Stimulated activated naive B cell treated with anti-CD40 and anti-IgM and Interleukin-4, amounts not matched to agents 10 μg/mL and 1 μg/mL and 100 μg/mL, for 72 hours (primary cell): ENCODE measurements at regions not wholly inside any gene's neighbourhood (a gene's known extent, or its start where the extent isn't known, plus 50 kb on each side); places are given as distances from the start of the nearest gene placed in this dataset.
"Not testable (repeated sequence)": the region's sequence is repeated elsewhere in the genome, so short reads cannot be mapped to it uniquely, and the experiment has no call there.

Source experiments
- ATAC-seq, 2 donors: fragments of 150-1000 bp; cut with Tn5 transposase; replicated peaks; 2 replicates each; pipeline ENCODE4 v1.10.0; 2021; ENCODE audit warnings: moderate library complexity in 1 of 2
- DNase-seq: peaks from one replicate; pipeline ENCODE4 v3.0.0; 2021
- H3K27ac Mint-ChIP-seq: one replicate; pipeline ENCODE4 v1.8.0; 2022; ENCODE audit warnings: mild to moderate bottlenecking, mixed read lengths
- H3K27me3 Mint-ChIP-seq, 2 donors: one replicate each; pipeline ENCODE4 v1.8.0; 2022; ENCODE audit warnings: mixed read lengths in 2 of 2
- H3K36me3 Mint-ChIP-seq, 2 donors: one replicate each; pipeline ENCODE4 v1.8.0; 2022; ENCODE audit warnings: mixed read lengths in 2 of 2, mild to moderate bottlenecking in 1 of 2
- H3K4me1 Mint-ChIP-seq, 2 donors: one replicate each; pipeline ENCODE4 v1.8.0; 2022; ENCODE audit warnings: mixed read lengths in 2 of 2, mild to moderate bottlenecking in 1 of 2
- H3K4me3 Mint-ChIP-seq, 2 donors: one replicate each; pipeline ENCODE4 v1.8.0; 2022; ENCODE audit warnings: mild to moderate bottlenecking in 2 of 2, mixed read lengths in 2 of 2, moderate library complexity in 1 of 2
- H3K9me3 Mint-ChIP-seq, 2 donors: one replicate each; pipeline ENCODE4 v1.8.0; 2022; ENCODE audit warnings: mixed read lengths in 2 of 2, mild to moderate bottlenecking in 1 of 2

DNA sequence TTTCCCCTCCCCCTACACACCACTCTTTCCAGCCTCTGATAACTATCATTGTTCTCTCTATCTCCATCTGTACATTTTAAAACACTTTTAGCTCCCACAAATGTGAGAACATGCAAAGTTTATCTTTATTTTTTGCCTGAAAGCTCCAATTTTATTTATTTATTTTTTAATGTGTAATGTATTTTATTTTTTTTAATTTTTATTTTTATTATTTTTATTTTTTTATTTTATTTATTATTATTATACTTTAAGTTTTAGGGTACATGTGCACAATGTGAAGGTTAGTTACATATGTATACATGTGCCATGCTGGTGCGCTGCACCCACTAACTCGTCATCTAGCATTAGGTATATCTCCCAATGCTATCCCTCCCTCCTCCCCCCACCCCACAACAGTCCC lies 340.3 kb upstream of the RIOK2 start:
- not testable (repeated sequence) for H3K4me1 Mint-ChIP-seq, H3K4me3 Mint-ChIP-seq, H3K36me3 Mint-ChIP-seq, ATAC-seq, H3K27me3 Mint-ChIP-seq, DNase-seq, H3K9me3 Mint-ChIP-seq, H3K27ac Mint-ChIP-seq

DNA sequence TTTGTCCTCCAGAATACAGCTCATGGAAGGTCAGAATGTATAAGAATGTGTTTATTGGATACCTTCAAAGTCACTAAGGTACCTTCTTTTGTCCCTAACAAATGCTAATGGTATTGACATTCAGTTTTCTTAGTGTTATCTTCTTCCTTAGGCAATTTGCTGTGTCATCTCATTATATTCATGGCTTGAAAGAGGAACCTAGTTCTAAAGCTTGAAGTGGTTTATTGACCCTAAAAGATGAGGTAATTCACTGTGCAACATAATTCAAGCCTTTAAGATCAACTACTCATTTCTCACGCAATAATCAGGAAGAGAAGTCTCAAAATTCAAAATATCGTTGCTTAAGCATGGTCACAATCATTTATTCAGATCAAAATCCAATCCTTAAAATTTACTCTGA lies 342.7 kb upstream of the RIOK2 start:
- no peak overlapping the region for H3K4me3 Mint-ChIP-seq
- no peak overlapping the region for H3K27ac Mint-ChIP-seq
- no peaks in the 10 kb centered on the region for H3K9me3 Mint-ChIP-seq
- DNase-seq, result no peak
- peaks cover 0 to under 1% of the 10 kb centered on the region in 2 donors for H3K36me3 Mint-ChIP-seq
- H3K27me3 Mint-ChIP-seq, result no peaks in the 10 kb centered on the region
- no peaks in the 10 kb centered on the region for H3K4me1 Mint-ChIP-seq
- no peak for ATAC-seq

DNA sequence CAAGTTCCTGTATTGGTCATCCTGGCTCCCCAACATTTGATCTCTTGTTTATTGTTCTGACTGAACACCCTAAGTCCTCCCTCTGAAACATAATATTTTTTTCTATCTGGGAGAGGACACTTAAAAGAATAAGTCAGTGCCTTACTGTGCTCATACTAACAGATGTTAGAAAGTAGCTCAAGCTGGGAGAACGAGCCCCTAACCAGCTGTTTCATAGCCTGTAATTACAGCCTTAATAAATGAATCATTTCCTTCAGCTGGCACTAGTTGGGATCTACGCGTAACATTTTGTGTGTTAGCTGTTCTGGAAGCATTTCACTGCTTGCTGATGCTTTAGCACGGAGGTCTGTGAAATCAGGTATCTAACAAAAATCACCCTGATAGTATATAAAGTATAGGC lies 345.9 kb upstream of the RIOK2 start:
- no peak overlapping the region for H3K4me3 Mint-ChIP-seq
- H3K9me3 Mint-ChIP-seq, result no peaks in the 10 kb centered on the region
- no peaks in the 10 kb centered on the region for H3K27me3 Mint-ChIP-seq
- H3K4me1 Mint-ChIP-seq, result no peaks in the 10 kb centered on the region
- DNase-seq, result no peak
- H3K36me3 Mint-ChIP-seq, result no peaks in the 10 kb centered on the region
- no peak overlapping the region for H3K27ac Mint-ChIP-seq
- no peak for ATAC-seq

DNA sequence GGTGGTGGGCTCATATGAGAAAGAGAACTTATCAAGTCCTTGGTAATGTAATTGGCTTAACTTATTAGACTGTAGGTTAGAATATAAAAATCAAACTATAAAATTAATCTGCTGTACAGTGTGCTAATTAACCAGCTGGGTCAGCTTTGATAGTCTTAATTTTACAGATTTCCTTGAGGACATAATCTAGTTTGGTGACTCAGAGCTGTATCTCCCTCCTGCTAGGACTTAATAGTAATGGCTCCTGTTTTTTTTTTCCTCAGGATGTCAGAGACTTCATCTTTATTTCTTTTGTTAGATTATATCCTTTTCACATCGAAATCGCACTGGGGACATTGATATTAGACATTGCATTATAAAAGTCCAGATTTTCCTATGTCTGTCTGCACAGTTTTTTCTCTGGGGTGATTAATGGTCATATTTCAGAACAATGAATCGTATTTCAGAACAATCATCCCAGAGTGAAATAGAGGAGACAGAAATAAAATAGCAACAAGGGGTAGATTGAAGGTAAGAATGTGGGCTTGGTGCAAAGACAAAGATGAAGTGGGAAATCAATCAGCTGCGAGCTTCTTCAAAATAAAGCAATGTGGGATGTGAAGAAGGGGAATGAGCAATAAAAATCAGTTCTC lies 346.4 kb upstream of the RIOK2 start:
- no peaks in the 10 kb centered on the region for H3K36me3 Mint-ChIP-seq
- H3K27ac Mint-ChIP-seq, result no peak overlapping the region
- no peaks in the 10 kb centered on the region for H3K4me1 Mint-ChIP-seq
- no peak overlapping the region for H3K4me3 Mint-ChIP-seq
- no peaks in the 10 kb centered on the region for H3K27me3 Mint-ChIP-seq
- no peak for DNase-seq
- H3K9me3 Mint-ChIP-seq, result no peaks in the 10 kb centered on the region
- ATAC-seq, result no peak

DNA sequence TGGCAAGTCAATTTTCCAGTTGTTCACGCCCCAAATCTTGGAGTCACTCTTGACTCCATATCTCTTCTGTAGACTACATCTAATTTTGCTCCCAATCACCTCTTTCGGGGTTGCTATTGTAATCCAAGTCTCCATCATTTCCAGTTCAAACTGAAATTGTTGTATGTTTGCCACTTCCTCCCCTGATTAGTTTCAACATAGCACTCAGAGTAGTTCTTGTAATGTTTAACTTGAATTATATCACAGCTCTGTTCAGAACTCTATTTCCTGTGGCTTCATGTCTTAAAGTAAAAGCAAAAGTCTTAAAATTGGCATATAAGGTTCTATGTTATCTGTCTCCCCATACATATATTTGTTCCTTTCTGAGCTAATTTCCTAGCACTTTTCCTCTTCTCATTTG lies 348.5 kb upstream of the RIOK2 start:
- no peak overlapping the region for H3K27ac Mint-ChIP-seq
- peaks cover 0 to 4% of the 10 kb centered on the region in 2 donors for H3K36me3 Mint-ChIP-seq
- no peak for ATAC-seq
- H3K9me3 Mint-ChIP-seq, result no peaks in the 10 kb centered on the region
- H3K4me3 Mint-ChIP-seq, result no peak overlapping the region
- no peaks in the 10 kb centered on the region for H3K4me1 Mint-ChIP-seq
- no peak for DNase-seq
- H3K27me3 Mint-ChIP-seq, result no peaks in the 10 kb centered on the region

DNA sequence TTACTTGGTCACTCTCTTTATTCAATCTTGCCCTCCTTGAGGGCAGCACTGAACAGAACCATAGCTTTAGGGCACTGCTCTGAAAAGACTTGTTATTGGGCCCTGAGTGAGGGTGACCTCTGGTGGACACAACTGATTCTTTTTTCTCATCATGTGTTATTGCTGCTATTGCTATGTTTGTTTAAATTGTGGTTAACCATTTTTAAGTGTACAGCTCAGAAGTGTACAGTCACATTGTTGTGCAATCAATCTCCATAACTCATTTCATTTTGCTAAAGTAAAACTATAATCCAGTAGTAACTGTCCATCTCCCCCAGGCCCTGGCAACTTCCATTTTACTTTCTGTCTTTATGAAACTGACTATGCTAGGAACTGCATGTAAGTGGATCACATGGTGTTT lies 351.1 kb upstream of the RIOK2 start:
- Mint-ChIP-seq H3K4me3 (no peak overlapping the region), H3K4me1 (no peaks in the 10 kb centered on the region), H3K9me3 (no peaks in the 10 kb centered on the region), H3K27ac (no peak overlapping the region), H3K36me3 (peaks cover 0 to 4% of the 10 kb centered on the region in 2 donors), H3K27me3 (no peaks in the 10 kb centered on the region)
- DNase-seq (no peak), ATAC-seq (peak; percentile 84 to 85)

DNA sequence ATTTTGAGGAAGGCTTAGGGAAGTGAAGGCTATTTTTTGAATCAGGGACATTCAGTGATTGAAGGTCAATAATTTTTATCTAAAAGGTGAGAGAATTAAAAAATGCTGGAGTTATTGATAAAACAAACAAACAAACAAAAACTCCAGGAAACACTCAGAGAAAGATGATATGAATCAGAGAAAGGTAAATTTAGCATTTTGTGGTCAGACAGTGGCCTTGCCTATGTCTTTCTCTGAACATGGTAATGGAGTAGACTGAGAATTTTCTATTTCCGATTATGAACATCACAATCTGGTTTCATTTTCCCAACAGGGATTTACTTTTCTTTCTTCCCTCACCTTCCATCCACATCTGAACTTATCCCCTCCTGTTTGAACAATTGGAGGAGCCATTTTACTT lies 353.6 kb upstream of the RIOK2 start:
- no peak overlapping the region for H3K27ac Mint-ChIP-seq
- DNase-seq (no peak), ATAC-seq (no peak)
- H3K36me3 Mint-ChIP-seq, result peaks cover 3 to 4% of the 10 kb centered on the region in 2 donors
- H3K4me1 Mint-ChIP-seq, result no peaks in the 10 kb centered on the region
- no peak overlapping the region for H3K4me3 Mint-ChIP-seq
- H3K27me3 Mint-ChIP-seq, result no peaks in the 10 kb centered on the region
- no peaks in the 10 kb centered on the region for H3K9me3 Mint-ChIP-seq

DNA sequence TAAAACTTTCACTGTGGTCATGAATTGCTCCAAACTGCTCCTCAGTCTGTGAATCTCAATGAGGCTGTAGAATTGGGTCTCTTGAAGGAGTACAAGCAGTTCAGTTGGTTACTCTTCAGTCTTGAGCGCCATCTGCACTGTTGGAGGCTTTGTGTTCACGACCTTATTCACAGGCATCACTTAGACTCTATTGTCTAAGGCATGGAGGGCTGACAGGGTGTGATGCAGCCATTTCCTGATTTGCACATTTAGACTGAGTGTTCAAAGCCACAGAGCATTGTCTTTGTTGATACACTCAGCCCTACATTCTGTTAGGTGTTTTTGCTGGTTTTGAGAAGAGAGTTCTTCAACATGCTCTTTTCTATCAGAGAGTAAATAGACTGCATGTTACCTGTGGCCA lies 355.9 kb upstream of the RIOK2 start:
- Mint-ChIP-seq H3K4me3 (no peak overlapping the region), H3K36me3 (peaks cover 3 to 4% of the 10 kb centered on the region in 2 donors), H3K9me3 (no peaks in the 10 kb centered on the region), H3K4me1 (no peaks in the 10 kb centered on the region), H3K27me3 (no peaks in the 10 kb centered on the region), H3K27ac (no peak overlapping the region)
- ATAC-seq (no peak), DNase-seq (no peak)

DNA sequence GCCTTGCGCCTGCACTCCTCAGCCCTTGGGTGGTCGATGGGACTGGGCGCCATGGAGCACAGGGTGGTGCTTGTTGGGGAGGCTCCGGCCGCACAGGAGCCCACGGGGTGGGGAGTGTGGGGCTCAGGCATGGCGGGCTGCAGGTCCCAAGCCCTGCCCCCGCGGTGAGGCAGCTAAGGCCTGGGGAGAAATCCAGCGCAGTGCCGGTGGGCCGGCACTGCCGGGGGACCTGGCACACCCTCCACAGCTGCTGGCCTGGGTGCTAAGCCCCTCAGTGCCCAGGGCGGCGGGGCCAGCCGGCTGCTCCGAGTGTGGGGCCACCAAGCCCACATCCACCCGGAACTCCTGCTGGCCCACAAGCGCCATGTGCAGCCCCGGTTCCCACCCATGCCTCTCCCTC lies 358.8 kb upstream of the RIOK2 start:
- no peak for ATAC-seq
- DNase-seq, result no peak
- no peaks in the 10 kb centered on the region for H3K9me3 Mint-ChIP-seq
- peaks cover 0 to 1% of the 10 kb centered on the region in 2 donors for H3K4me1 Mint-ChIP-seq
- H3K4me3 Mint-ChIP-seq, result no peak overlapping the region
- H3K36me3 Mint-ChIP-seq, result peaks cover 0 to 3% of the 10 kb centered on the region in 2 donors
- H3K27me3 Mint-ChIP-seq, result no peaks in the 10 kb centered on the region
- H3K27ac Mint-ChIP-seq, result no peak overlapping the region

DNA sequence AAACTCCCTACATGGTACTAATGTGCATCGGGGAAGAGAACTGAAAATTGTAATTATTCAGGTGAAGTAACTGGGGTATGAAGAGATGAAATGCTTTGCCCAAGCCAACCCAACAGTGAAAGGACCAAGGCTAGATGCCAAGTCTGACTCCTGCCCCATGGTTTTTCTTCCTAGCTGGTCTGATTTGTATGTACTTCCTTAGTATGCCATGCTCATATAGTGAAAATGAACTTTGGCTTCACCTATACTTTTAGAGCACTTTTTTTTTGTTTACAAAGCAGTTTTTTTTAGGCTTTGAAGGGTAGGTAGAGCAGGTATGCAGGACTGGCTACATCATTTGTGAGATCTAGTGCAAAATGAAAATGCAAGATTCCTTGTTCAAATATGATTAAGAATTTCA lies 359.4 kb upstream of the RIOK2 start:
- Mint-ChIP-seq H3K9me3 (no peaks in the 10 kb centered on the region), H3K4me1 (peaks cover 0 to 5% of the 10 kb centered on the region in 2 donors), H3K27me3 (no peaks in the 10 kb centered on the region), H3K4me3 (no peak overlapping the region), H3K27ac (no peak overlapping the region), H3K36me3 (peaks cover 0 to 3% of the 10 kb centered on the region in 2 donors)
- DNase-seq (no peak), ATAC-seq (no peak)

DNA sequence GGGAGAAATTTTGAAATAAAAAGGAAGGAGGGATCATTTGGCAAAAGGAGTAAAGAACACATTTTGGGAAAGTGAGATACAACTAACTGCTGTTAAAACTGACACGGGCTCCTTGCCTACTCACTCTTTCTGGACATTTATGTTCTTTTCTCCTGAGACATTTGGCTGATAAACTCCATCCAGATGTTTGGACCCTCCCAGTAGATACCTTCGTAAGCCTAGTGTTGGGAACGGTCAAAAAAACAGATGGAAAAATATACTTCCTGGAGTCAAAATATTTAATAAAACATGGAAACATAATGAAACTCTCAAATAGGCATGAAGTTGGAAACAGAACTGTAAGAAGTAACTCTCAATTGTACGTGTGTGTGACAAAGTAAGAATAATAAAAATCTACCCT lies 360.1 kb upstream of the RIOK2 start:
- DNase-seq (no peak), ATAC-seq (no peak)
- Mint-ChIP-seq H3K36me3 (peaks cover 0 to 3% of the 10 kb centered on the region in 2 donors), H3K9me3 (no peaks in the 10 kb centered on the region), H3K27ac (no peak overlapping the region), H3K27me3 (no peaks in the 10 kb centered on the region), H3K4me1 (peaks cover 3 to 7% of the 10 kb centered on the region in 2 donors), H3K4me3 (no peak overlapping the region)

DNA sequence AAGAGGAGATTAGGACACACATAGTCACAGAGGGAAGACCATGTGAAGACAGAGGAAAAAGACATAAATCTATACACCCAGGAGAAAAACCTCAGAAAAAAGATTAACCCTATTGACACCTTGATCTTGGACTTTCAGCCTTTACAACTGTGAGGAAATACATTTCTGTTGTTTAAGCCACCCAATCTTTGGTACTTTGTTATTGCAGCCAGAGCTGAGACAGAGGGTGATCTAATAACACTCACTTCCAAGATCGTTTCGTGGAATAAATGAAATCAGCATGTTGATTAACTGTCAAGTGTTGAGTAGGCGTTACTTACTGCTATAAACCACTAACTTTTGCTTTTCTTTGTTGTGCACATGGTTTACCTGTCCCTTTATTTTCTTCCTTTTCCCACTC lies 361.2 kb upstream of the RIOK2 start:
- no peak for ATAC-seq
- Mint-ChIP-seq H3K9me3 (peaks cover 0 to 1% of the 10 kb centered on the region in 2 donors), H3K4me1 (peaks cover 10 to 12% of the 10 kb centered on the region in 2 donors), H3K27ac (no peak overlapping the region), H3K36me3 (peaks cover 0 to 5% of the 10 kb centered on the region in 2 donors), H3K4me3 (no peak overlapping the region), H3K27me3 (no peaks in the 10 kb centered on the region)
- no peak for DNase-seq

DNA sequence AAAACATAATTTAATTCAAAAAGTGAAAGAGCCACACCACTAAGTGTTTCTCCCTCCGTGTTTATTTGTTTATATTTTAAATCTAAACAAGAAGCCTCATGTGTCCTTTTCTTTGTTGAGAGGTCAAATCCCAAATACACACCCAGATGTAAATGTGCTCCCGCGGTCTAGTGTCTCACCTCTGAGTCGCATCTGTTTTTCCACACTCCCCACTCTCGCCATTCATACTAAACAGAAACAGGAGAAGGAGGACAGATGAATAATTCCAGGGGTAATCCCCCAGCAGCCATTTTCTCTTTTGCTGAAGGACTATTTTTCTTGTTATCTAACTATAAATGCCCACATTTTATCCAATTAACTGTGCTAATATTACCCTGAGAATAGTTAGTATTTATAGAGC lies 361.6 kb upstream of the RIOK2 start:
- peaks cover 0 to 5% of the 10 kb centered on the region in 2 donors for H3K36me3 Mint-ChIP-seq
- no peak overlapping the region for H3K27ac Mint-ChIP-seq
- H3K4me3 Mint-ChIP-seq, result no peak overlapping the region
- DNase-seq, result no peak
- no peak for ATAC-seq
- H3K9me3 Mint-ChIP-seq, result peaks cover 0 to 1% of the 10 kb centered on the region in 2 donors
- H3K27me3 Mint-ChIP-seq, result no peaks in the 10 kb centered on the region
- H3K4me1 Mint-ChIP-seq, result peaks cover 10 to 12% of the 10 kb centered on the region in 2 donors

DNA sequence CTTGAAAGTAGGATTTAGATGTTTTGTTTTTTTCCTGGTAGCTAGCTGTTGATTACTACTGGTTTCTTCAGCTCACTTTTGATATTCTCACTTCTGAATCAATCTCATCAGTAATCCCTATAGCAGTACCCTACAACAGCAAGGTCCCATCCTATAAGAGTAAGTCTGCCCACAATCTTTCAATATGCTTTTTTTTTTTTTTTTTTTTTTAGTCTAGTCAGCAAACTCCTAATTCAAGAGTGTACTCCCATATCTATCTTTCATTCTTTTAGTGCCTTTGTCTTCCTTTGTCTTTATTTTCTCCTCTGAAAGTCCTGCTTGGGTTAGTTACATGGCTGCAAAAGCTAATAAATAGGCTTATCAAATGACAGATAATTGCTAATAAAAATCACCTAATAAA lies 362.4 kb upstream of the RIOK2 start:
- Mint-ChIP-seq H3K27me3 (no peaks in the 10 kb centered on the region), H3K27ac (no peak overlapping the region), H3K4me1 (peaks cover 10 to 12% of the 10 kb centered on the region in 2 donors)

DNA sequence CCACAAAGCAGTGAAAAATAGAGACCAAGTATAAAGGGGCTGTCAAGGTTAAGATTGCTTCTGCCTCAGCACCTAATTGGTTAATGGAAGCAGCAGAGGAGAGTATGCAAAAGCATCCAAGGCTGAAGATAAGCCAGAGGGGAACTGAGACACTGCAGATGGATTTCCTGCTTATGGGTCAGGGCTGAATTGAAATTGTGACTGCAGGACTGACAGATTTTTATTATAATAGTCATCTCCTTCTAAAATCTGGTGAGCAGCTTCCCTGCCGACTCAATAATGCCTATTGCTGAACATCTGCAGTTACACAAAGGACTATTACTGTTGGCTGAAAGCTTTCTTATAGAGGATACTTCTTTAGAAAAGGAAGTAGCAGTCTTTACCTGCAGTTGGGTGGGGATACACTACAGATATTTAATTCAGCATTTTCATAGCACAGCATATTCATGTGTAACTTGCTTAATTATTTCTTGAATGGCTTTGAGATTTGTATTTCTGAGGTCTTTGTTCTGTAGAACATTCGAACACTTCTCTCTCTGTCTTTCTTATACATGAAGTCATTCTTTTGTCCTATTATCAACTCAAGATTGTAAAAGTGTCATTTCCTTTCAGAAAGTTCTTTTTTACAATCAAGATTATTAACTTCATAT lies 363.0 kb upstream of the RIOK2 start:
- DNase-seq, result no peak
- H3K27ac Mint-ChIP-seq, result no peak overlapping the region
- no peaks in the 10 kb centered on the region for H3K27me3 Mint-ChIP-seq
- H3K36me3 Mint-ChIP-seq, result peaks cover 0 to 4% of the 10 kb centered on the region in 2 donors
- ATAC-seq, result peak in 1 of 2 donors; percentile 34
- peaks cover 10 to 12% of the 10 kb centered on the region in 2 donors for H3K4me1 Mint-ChIP-seq
- H3K4me3 Mint-ChIP-seq, result no peak overlapping the region
- H3K9me3 Mint-ChIP-seq, result peaks cover 0 to 1% of the 10 kb centered on the region in 2 donors

More for the DNA sequence above, 362.4 kb upstream of the RIOK2 start:
- ATAC-seq (no peak), DNase-seq (no peak)
- Mint-ChIP-seq H3K9me3 (peaks cover 0 to 1% of the 10 kb centered on the region in 2 donors), H3K36me3 (peaks cover 0 to 5% of the 10 kb centered on the region in 2 donors), H3K4me3 (no peak overlapping the region)
